H9 (cell line): ENCODE measurements at regions not wholly inside any gene's neighbourhood (a gene's known extent, or its start where the extent isn't known, plus 50 kb on each side); places are given as distances from the start of the nearest gene placed in this dataset.

Experiments used
- DNase-seq: peaks from one replicate; pipeline ENCODE4 v3.0.0-alpha.2; 2017
- H2AFZ ChIP-seq: one replicate; pipeline ENCODE4 v1.6.1; 2013; ENCODE audit warnings: mild to moderate bottlenecking, low read length, control low read depth, moderate library complexity
- H2AK5ac ChIP-seq: 2 replicates; pipeline ENCODE4 v1.6.1; 2013; ENCODE audit warnings: low read length, control low read depth, mixed read lengths; ENCODE audit not compliant: insufficient read length
- H2BK120ac ChIP-seq: one replicate; pipeline ENCODE4 v1.6.1; 2013; ENCODE audit warnings: low read depth, mild to moderate bottlenecking, low read length, control low read depth, inconsistent platforms; ENCODE audit not compliant: poor library complexity, severe bottlenecking
- H2BK12ac ChIP-seq: 2 replicates; pipeline ENCODE4 v1.6.1; 2013; ENCODE audit warnings: low read length, control low read depth, mixed read lengths, low read depth; ENCODE audit not compliant: insufficient read length
- H2BK15ac ChIP-seq: 2 replicates; pipeline ENCODE4 v1.6.1; 2013; ENCODE audit warnings: low read depth, low read length, control low read depth
- H2BK20ac ChIP-seq: one replicate; pipeline ENCODE4 v1.6.1; 2013; ENCODE audit warnings: low read depth, mild to moderate bottlenecking, low read length, control low read depth, inconsistent platforms; ENCODE audit not compliant: poor library complexity, severe bottlenecking
- H2BK5ac ChIP-seq: 2 replicates; pipeline ENCODE4 v1.6.1; 2013; ENCODE audit warnings: low read length, control low read depth, mixed read lengths; ENCODE audit not compliant: insufficient read length
- H3K14ac ChIP-seq: 2 replicates; pipeline ENCODE4 v1.6.1; 2013; ENCODE audit warnings: low read length, control low read depth; ENCODE audit not compliant: insufficient read depth
- H3K18ac ChIP-seq: 2 replicates; pipeline ENCODE4 v1.6.1; 2013; ENCODE audit warnings: low read depth, mild to moderate bottlenecking, mixed read lengths, low read length, control low read depth; ENCODE audit not compliant: insufficient read length
- H3K23ac ChIP-seq: 2 replicates; pipeline ENCODE4 v1.6.1; 2013; ENCODE audit warnings: low read length, control low read depth, mixed read lengths, low read depth; ENCODE audit not compliant: insufficient read length
- H3K23me2 ChIP-seq: 2 replicates; pipeline ENCODE4 v1.6.1; 2013; ENCODE audit warnings: low read depth, mild to moderate bottlenecking, mixed read lengths, low read length, control low read depth; ENCODE audit not compliant: insufficient read length, poor library complexity, severe bottlenecking
- H3K27ac ChIP-seq: 2 replicates; pipeline ENCODE4 v1.5.1; 2013; ENCODE audit warnings: low read length, control low read depth, mixed read lengths, low read depth; ENCODE audit not compliant: insufficient read length
- H3K27me3 ChIP-seq: 2 replicates; pipeline ENCODE4 v1.6.1; 2013; ENCODE audit warnings: low read length, control low read depth, inconsistent platforms; ENCODE audit not compliant: insufficient read depth
- H3K4ac ChIP-seq: 2 replicates; pipeline ENCODE4 v1.6.1; 2013; ENCODE audit warnings: low read depth, mild to moderate bottlenecking, control low read depth, inconsistent platforms, low read length, moderate library complexity
- H3K4me1 ChIP-seq: 2 replicates; pipeline ENCODE4 v1.6.1; 2013; ENCODE audit warnings: low read length, control low read depth, inconsistent platforms; ENCODE audit not compliant: insufficient read depth
- H3K4me2 ChIP-seq: 2 replicates; pipeline ENCODE4 v1.6.1; 2013; ENCODE audit warnings: low read length, control low read depth, mixed read lengths; ENCODE audit not compliant: insufficient read length, insufficient read depth
- H3K56ac ChIP-seq: 2 replicates; pipeline ENCODE4 v1.6.1; 2013; ENCODE audit warnings: low read depth, mild to moderate bottlenecking, mixed read lengths, low read length, control low read depth; ENCODE audit not compliant: insufficient read length
- H3K79me1 ChIP-seq: 2 replicates; pipeline ENCODE4 v1.6.1; 2013; ENCODE audit warnings: low read depth, mild to moderate bottlenecking, moderate library complexity, low read length, control low read depth, inconsistent platforms; ENCODE audit not compliant: insufficient read depth, poor library complexity, severe bottlenecking
- H3K79me2 ChIP-seq: 2 replicates; pipeline ENCODE4 v1.6.1; 2013; ENCODE audit warnings: low read length, control low read depth, inconsistent platforms; ENCODE audit not compliant: insufficient read depth
- H3K9ac ChIP-seq: 2 replicates; pipeline ENCODE4 v1.6.1; 2013; ENCODE audit warnings: low read length, control low read depth, mixed read lengths; ENCODE audit not compliant: insufficient read length; ENCODE audit errors: extremely low read depth
- H3K9me3 ChIP-seq: one replicate; pipeline ENCODE4 v1.6.1; 2013; ENCODE audit warnings: low read depth, low read length, inconsistent platforms; ENCODE audit not compliant: control insufficient read depth
- H3T11ph ChIP-seq: one replicate; pipeline ENCODE4 v1.6.1; 2013; ENCODE audit warnings: mild to moderate bottlenecking, low read length, control low read depth, inconsistent platforms
- H4K20me1 ChIP-seq: one replicate; pipeline ENCODE4 v1.6.1; 2013; ENCODE audit not compliant: control insufficient read depth, insufficient read length, insufficient read depth
- H4K5ac ChIP-seq: 2 replicates; pipeline ENCODE4 v1.6.1; 2013; ENCODE audit warnings: low read depth, mild to moderate bottlenecking, mixed read lengths, low read length, control low read depth; ENCODE audit not compliant: insufficient read length
- H4K8ac ChIP-seq: replicated peaks from 2 replicates; pipeline ENCODE4 v1.6.1; 2013; ENCODE audit warnings: low read length, control low read depth, mixed read lengths, low read depth; ENCODE audit not compliant: insufficient read length
- H4K91ac ChIP-seq: 2 replicates; pipeline ENCODE4 v1.6.1; 2013; ENCODE audit warnings: low read depth, mild to moderate bottlenecking, moderate library complexity, mixed read lengths, low read length, control low read depth; ENCODE audit not compliant: insufficient read length
- H3K27ac Mint-ChIP-seq, 3 experiments: 2 replicates in 2 of 3; 3 replicates in 1 of 3; pipeline ENCODE4 v1.8.0; 2020 to 2021; ENCODE audit warnings: mixed read lengths in 3 of 3, mild to moderate bottlenecking in 1 of 3, moderate library complexity in 1 of 3
- H3K27me3 Mint-ChIP-seq: 2 replicates; pipeline ENCODE4 v1.8.0; 2021; ENCODE audit warnings: low read depth, mild to moderate bottlenecking, moderate library complexity, mixed read lengths
- H3K36me3 Mint-ChIP-seq, 3 experiments: 2 replicates in 2 of 3; 3 replicates in 1 of 3; pipeline ENCODE4 v1.8.0; 2020 to 2021; ENCODE audit warnings: low read depth in 3 of 3, mixed read lengths in 3 of 3; ENCODE audit not compliant: insufficient read depth in 1 of 3
- H3K4me1 Mint-ChIP-seq, 2 experiments: 2 replicates each; pipeline ENCODE4 v1.8.0; 2020; ENCODE audit warnings: mixed read lengths in 2 of 2
- H3K4me3 Mint-ChIP-seq, 2 experiments: 2 replicates in 1 of 2; 3 replicates in 1 of 2; pipeline ENCODE4 v1.8.0; 2020 to 2021; ENCODE audit warnings: mild to moderate bottlenecking in 2 of 2, mixed read lengths in 2 of 2, moderate library complexity in 1 of 2
- H3K9me3 Mint-ChIP-seq, 2 experiments: 2 replicates in 1 of 2; 3 replicates in 1 of 2; pipeline ENCODE4 v1.8.0; 2020; ENCODE audit warnings: mild to moderate bottlenecking in 2 of 2, mixed read lengths in 2 of 2, moderate library complexity in 1 of 2
- WGBS: extraction: QIAGEN DNeasy Blood & Tissue Kit; methylation state at CpG from one replicate; pipeline ENCODE4 v1.1.7; 2013; ENCODE audit warnings: missing lambda C conversion rate, low lambda C conversion rate, mixed read lengths; ENCODE audit not compliant: insufficient read length; ENCODE audit errors: extremely low coverage; 5-methylcytosine and 5-hydroxymethylcytosine counted together
- TF ChIP-seq, protein P1 (sequence below): fragments of 200-600 bp; sonication (generic); conservative IDR thresholded peaks from 3 replicates; pipeline ENCODE4 v1.8.0; 2021; ENCODE audit warnings: antibody characterized with exemption, mild to moderate bottlenecking

DNA sequence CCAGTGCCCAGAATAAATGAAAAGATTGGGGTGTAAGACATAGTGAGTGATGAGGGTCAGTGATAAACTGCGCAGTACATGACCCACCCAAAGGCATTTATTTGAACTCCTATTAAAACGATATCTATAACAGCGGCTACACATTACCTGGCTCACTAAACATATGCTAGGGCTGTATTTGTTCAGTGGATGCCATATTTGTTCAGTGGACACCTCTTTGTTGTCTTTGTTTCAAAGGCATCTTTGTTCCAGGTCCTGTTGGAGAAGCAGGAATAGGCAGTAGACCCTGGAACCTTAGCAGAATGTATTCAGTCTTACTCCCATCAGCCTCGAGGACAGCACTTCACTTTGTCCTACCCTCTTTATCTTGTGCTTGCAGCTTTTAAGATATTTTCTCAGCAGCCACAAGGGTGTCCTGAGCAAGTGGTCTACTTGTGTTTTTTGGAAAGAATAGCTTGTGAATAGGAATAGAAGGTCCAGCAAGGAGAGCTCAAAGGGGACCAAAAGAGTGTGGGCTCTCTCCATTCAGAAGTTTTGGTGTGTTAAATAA, 650.8 kb upstream of the FANCL start:
- no CpG with 5 or more reads among the region's 4 CpGs for WGBS
- H2BK20ac ChIP-seq, result no peak overlapping the region
- H3K23ac ChIP-seq, result no peak overlapping the region
- H3K79me2 ChIP-seq, result no peaks in the 10 kb centered on the region
- H3K9me3 ChIP-seq, result no peaks in the 10 kb centered on the region
- no peak overlapping the region for H3K4ac ChIP-seq
- no peaks in the 10 kb centered on the region for H3K27me3 Mint-ChIP-seq
- no peak overlapping the region for H3K4me2 ChIP-seq
- H3K27ac ChIP-seq, result no peak overlapping the region
- DNase-seq, result no peak
- H3T11ph ChIP-seq, result no peak overlapping the region
- H2BK120ac ChIP-seq, result no peak overlapping the region
- no peak overlapping the region for H3K9ac ChIP-seq
- H4K5ac ChIP-seq, result no peak overlapping the region
- H3K36me3 Mint-ChIP-seq, result no peaks in the 10 kb centered on the region
- no peaks in the 10 kb centered on the region for H3K4me1 Mint-ChIP-seq
- no peak overlapping the region for H2AK5ac ChIP-seq
- H2BK5ac ChIP-seq, result no peak overlapping the region
- no peaks in the 10 kb centered on the region for H4K20me1 ChIP-seq
- H3K79me1 ChIP-seq, result no peaks in the 10 kb centered on the region
- H3K27ac Mint-ChIP-seq, result no peak overlapping the region
- H3K9me3 Mint-ChIP-seq, result no peaks in the 10 kb centered on the region
- H3K18ac ChIP-seq, result no peak overlapping the region
- H3K23me2 ChIP-seq, result no peaks in the 10 kb centered on the region
- no peak overlapping the region for H4K8ac ChIP-seq
- no peaks in the 10 kb centered on the region for H3K4me1 ChIP-seq
- H2BK12ac ChIP-seq, result no peak overlapping the region
- no peak overlapping the region for H3K56ac ChIP-seq
- no peak overlapping the region for H3K4me3 Mint-ChIP-seq
- TF ChIP-seq, protein P1, sequence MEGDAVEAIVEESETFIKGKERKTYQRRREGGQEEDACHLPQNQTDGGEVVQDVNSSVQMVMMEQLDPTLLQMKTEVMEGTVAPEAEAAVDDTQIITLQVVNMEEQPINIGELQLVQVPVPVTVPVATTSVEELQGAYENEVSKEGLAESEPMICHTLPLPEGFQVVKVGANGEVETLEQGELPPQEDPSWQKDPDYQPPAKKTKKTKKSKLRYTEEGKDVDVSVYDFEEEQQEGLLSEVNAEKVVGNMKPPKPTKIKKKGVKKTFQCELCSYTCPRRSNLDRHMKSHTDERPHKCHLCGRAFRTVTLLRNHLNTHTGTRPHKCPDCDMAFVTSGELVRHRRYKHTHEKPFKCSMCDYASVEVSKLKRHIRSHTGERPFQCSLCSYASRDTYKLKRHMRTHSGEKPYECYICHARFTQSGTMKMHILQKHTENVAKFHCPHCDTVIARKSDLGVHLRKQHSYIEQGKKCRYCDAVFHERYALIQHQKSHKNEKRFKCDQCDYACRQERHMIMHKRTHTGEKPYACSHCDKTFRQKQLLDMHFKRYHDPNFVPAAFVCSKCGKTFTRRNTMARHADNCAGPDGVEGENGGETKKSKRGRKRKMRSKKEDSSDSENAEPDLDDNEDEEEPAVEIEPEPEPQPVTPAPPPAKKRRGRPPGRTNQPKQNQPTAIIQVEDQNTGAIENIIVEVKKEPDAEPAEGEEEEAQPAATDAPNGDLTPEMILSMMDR, result no peak
- H2AFZ ChIP-seq, result no peak overlapping the region
- H3K14ac ChIP-seq, result no peak overlapping the region
- no peak overlapping the region for H4K91ac ChIP-seq
- H2BK15ac ChIP-seq, result no peak overlapping the region
- no peaks in the 10 kb centered on the region for H3K27me3 ChIP-seq
